K562 (cell line): ENCODE measurements at regions not wholly inside any gene's neighbourhood (a gene's known extent, or its start where the extent isn't known, plus 50 kb on each side); places are given as distances from the start of the nearest gene placed in this dataset.

Experiments
- ATAC-seq: fragments of 200-7000 bp; cut with Tn5 transposase; 3 replicates; pipeline ENCODE4 v1.9.1; 2020; ENCODE audit warnings: moderate library complexity
- BruUV-seq: library from RNA; stranded (reverse); fragments of 400-500 nt; replicated peaks from 2 replicates; lab custom pipeline; 2021; lab: Mats Ljungman, UMichigan
- CTCF ChIA-PET: fragments of 300-600 bp; formaldehyde crosslinking; extraction: SDS; loops from one replicate; lab custom pipeline; 2021; ENCODE audit warnings: low intra/inter-chr PET ratio; lab: Yijun Ruan, JAX
- POLR2A ChIA-PET: fragments of 300-600, 350-650 bp; sonication (Branson Sonifier 250); formaldehyde crosslinking; extraction: SDS; loops from one replicate; lab custom pipeline; 2021; ENCODE audit warnings: antibody characterized with exemption, inconsistent platforms; lab: Yijun Ruan, JAX
- DNase-seq, 4 experiments: peaks; one replicate each; pipeline versions ENCODE4 v3.0.0 to v3.0.0-alpha.2; 2011 to 2018; ENCODE audit warnings: low spot score in 3 of 4, mixed read lengths in 3 of 4; ENCODE audit errors: extremely low read depth in 1 of 4
- FAIRE-seq: peaks from 2 replicates; lab custom pipeline; 2011; peaks lifted over from hg19 to GRCh38; lab: Jason Lieb, UNC
- H2AFZ ChIP-seq: 2 replicates; pipeline ENCODE4 v1.6.0; 2011; ENCODE audit warnings: low read depth, low read length, control low read depth, inconsistent platforms
- H3K27ac ChIP-seq: fragments of 200-600 bp; 3 replicates; pipeline ENCODE4 v1.8.0; 2011; ENCODE audit warnings: low read depth, mild to moderate bottlenecking, control low read depth, inconsistent platforms, low read length, moderate library complexity, mixed read lengths; ENCODE audit errors: extremely low read depth
- H3K27me3 ChIP-seq, 2 experiments: fragments of 300-600 bp in 1 of 2; 2 replicates in 1 of 2; 3 replicates in 1 of 2; pipeline versions ENCODE4 v1.6.0 to v1.8.0; 2011; ENCODE audit warnings: inconsistent platforms in 2 of 2, low read length in 2 of 2, mild to moderate bottlenecking in 1 of 2, mixed read lengths in 1 of 2, moderate library complexity in 1 of 2; ENCODE audit not compliant: control insufficient read depth in 2 of 2, insufficient read depth in 2 of 2
- H3K36me3 ChIP-seq: fragments of 300-600 bp; 3 replicates; pipeline ENCODE4 v1.8.0; 2011; ENCODE audit warnings: mild to moderate bottlenecking, low read length, inconsistent platforms; ENCODE audit not compliant: control insufficient read depth, insufficient read depth
- H3K4me1 ChIP-seq, 2 experiments: fragments of 200-600 bp in 1 of 2; replicated peaks in 1 of 2; 2 replicates in 1 of 2; 3 replicates in 1 of 2; pipeline versions ENCODE4 v1.5.1 to v1.8.0; 2011; ENCODE audit warnings: inconsistent platforms in 2 of 2, low read length in 2 of 2, mild to moderate bottlenecking in 1 of 2, mixed read lengths in 1 of 2, moderate library complexity in 1 of 2; ENCODE audit not compliant: control insufficient read depth in 2 of 2, insufficient read depth in 2 of 2
- H3K4me2 ChIP-seq: 2 replicates; pipeline ENCODE4 v1.6.1; 2011; ENCODE audit warnings: low read length, control low read depth, inconsistent platforms, mixed read lengths; ENCODE audit not compliant: insufficient read depth
- H3K4me3 ChIP-seq: fragments of 200-600 bp; sonication (generic), shearing (Covaris generic); 2 replicates; pipeline ENCODE4 v1.5.1; 2016; ENCODE audit warnings: control low read depth, inconsistent platforms
- H3K79me2 ChIP-seq: fragments of 200-600 bp; 3 replicates; pipeline ENCODE4 v1.8.0; 2011; ENCODE audit warnings: low read length, inconsistent platforms; ENCODE audit not compliant: control insufficient read depth, insufficient read depth
- H3K9ac ChIP-seq, 2 experiments: 2 replicates each; pipeline versions ENCODE4 v1.6.0 to v1.6.1; 2011; ENCODE audit warnings: low read depth in 2 of 2, low read length in 2 of 2, control low read depth in 1 of 2, inconsistent platforms in 1 of 2, mild to moderate bottlenecking in 1 of 2, mixed read lengths in 1 of 2; ENCODE audit not compliant: insufficient read depth in 1 of 2
- H3K9me1 ChIP-seq: one replicate; pipeline ENCODE4 v1.6.0; 2011; ENCODE audit warnings: inconsistent platforms, mild to moderate bottlenecking, low read length, moderate library complexity; ENCODE audit not compliant: control insufficient read depth, insufficient read depth
- H3K9me3 ChIP-seq: replicated peaks from 2 replicates; pipeline ENCODE4 v1.5.1; 2011; ENCODE audit warnings: low read depth, low read length, inconsistent platforms; ENCODE audit not compliant: control insufficient read depth, insufficient read depth
- H4K20me1 ChIP-seq: replicated peaks from 2 replicates; pipeline ENCODE4 v1.6.1; 2011; ENCODE audit warnings: low read length, inconsistent platforms, mixed read lengths; ENCODE audit not compliant: control insufficient read depth, insufficient read depth
- ATF7 ChIP-seq: fragments of 450-650 bp; IDR thresholded peaks from 2 replicates; pipeline ENCODE4 v1.7.1; 2014; ENCODE audit warnings: mild to moderate bottlenecking, moderate library complexity
- BRD4 ChIP-seq: fragments of 200-600 bp; sonication (generic); IDR thresholded peaks from 2 replicates; pipeline ENCODE4 v1.6.1; 2017; ENCODE audit warnings: inconsistent platforms
- CHD2 ChIP-seq: IDR thresholded peaks from 2 replicates; pipeline ENCODE4 v1.6.1; 2011; ENCODE audit warnings: low read depth, low read length
- LEF1 ChIP-seq: fragments of 450-650 bp; IDR thresholded peaks from 2 replicates; pipeline ENCODE4 v1.6.1; 2016; ENCODE audit warnings: mild to moderate bottlenecking
- MED1 ChIP-seq: sonication (generic); formaldehyde crosslinking; IDR thresholded peaks from 2 replicates; pipeline ENCODE4 v1.8.1; 2023; ENCODE audit warnings: missing genetic modification reagents, borderline replicate concordance
- PCBP1 ChIP-seq: fragments of 200-400 bp; formaldehyde crosslinking; IDR thresholded peaks from 2 replicates; pipeline ENCODE4 v1.6.1; 2018; ENCODE audit warnings: mild to moderate bottlenecking, low read depth, low read length; ENCODE audit not compliant: poor library complexity, severe bottlenecking
- PPARD ChIP-seq: fragments of 250-450 bp; sonication (Bioruptor Pico); IDR thresholded peaks from 2 replicates; pipeline ENCODE4 v1.8.0; 2022; ENCODE audit warnings: inconsistent platforms, mild to moderate bottlenecking, moderate library complexity
- SMAD4 ChIP-seq: fragments of 250-450 bp; sonication (Bioruptor Pico); conservative IDR thresholded peaks from 2 replicates; pipeline ENCODE4 v1.8.0; 2021; ENCODE audit warnings: inconsistent platforms, mild to moderate bottlenecking, moderate library complexity
- SRSF3 ChIP-seq: fragments of 200-400 bp; formaldehyde crosslinking; IDR thresholded peaks from 2 replicates; pipeline ENCODE4 v1.6.1; 2016; ENCODE audit warnings: mild to moderate bottlenecking, low read length, moderate library complexity; ENCODE audit not compliant: insufficient read depth
- TAL1 ChIP-seq: fragments of 450-650 bp; IDR thresholded peaks from 2 replicates; pipeline ENCODE4 v1.6.1; 2016; ENCODE audit warnings: mild to moderate bottlenecking
- TBP ChIP-seq: optimal IDR thresholded peaks from 2 replicates; pipeline ENCODE3; 2011; ENCODE audit warnings: low read depth, low read length, improper control_type of control experiment
- ZNF253 ChIP-seq: fragments of 250-450 bp; sonication (Bioruptor Pico); conservative IDR thresholded peaks from 2 replicates; pipeline ENCODE4 v1.6.1; 2021; ENCODE audit warnings: mild to moderate bottlenecking
- ZNF444 ChIP-seq: fragments of 250-450 bp; sonication (Bioruptor Pico); IDR thresholded peaks from 2 replicates; pipeline ENCODE4 v1.4.0; 2020; ENCODE audit warnings: mild to moderate bottlenecking, moderate library complexity
- ZNF445 ChIP-seq: fragments of 250-450 bp; sonication (Bioruptor Pico); IDR thresholded peaks from 2 replicates; pipeline ENCODE4 v1.4.0; 2020; ENCODE audit warnings: low read depth, mild to moderate bottlenecking, moderate library complexity
- ZZZ3 ChIP-seq: fragments of 450-650 bp; IDR thresholded peaks from 2 replicates; pipeline ENCODE4 v1.6.1; 2016; ENCODE audit warnings: antibody characterized with exemption, mild to moderate bottlenecking, moderate library complexity
- WGBS: fragments of 100-300 bp; shearing (Covaris generic); methylation state at CpG from one replicate; pipeline ENCODE4 v1.1.6; 2016; ENCODE audit warnings: low coverage, mixed read lengths; ENCODE audit not compliant: insufficient coverage; ENCODE audit errors: missing lambda C conversion rate; 5-methylcytosine and 5-hydroxymethylcytosine counted together
- in situ Hi-C: fragments of 300-500 bp; cut with MboI; formaldehyde crosslinking; loops from 4 replicates; pipeline ENCODE4 v1.15.0; 2018; ENCODE audit warnings: inconsistent platforms, mixed read lengths
- intact Hi-C: fragments of 100-400 bp; cut with micrococcal nuclease; formaldehyde crosslinking; loops from 2 replicates; pipeline ENCODE4 v1.14.2; 2022
- TF ChIP-seq, protein P1 (sequence below): fragments of 250-450 bp; sonication (Bioruptor Pico); IDR thresholded peaks from 2 replicates; pipeline ENCODE4 v1.8.0; 2022; ENCODE audit warnings: inconsistent platforms
- TF ChIP-seq, protein P2 (sequence below): fragments of 450-650 bp; formaldehyde crosslinking; IDR thresholded peaks from 2 replicates; pipeline ENCODE4 v1.4.0; 2022; ENCODE audit warnings: missing genetic modification characterization
- TF ChIP-seq, protein P3 (sequence below): IDR thresholded peaks from 3 replicates; pipeline ENCODE4 v1.6.1; 2011; ENCODE audit warnings: borderline replicate concordance, mild to moderate bottlenecking, moderate library complexity; ENCODE audit not compliant: insufficient read length; ENCODE audit errors: extremely low read depth

DNA sequence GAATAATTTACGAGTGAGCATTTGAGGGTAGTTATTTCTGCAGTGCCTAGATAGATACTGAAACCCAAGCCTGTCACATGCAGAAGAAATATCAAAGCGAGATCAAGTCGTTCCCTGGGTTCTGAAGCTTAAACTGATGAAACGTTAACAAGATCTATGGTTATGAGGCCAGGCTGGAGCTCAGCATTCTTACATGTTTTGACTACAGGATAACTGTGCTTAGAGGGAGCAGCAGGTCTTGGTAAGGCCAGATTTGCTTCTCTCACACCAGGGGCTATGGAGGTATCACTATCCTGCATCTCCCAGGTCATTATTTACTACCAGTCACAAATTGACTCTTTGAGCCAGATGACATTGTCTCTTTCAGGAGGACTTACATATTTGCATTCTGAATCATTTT is 1401.4 kb upstream of the PRMT6 start (continued):
- TF ChIP-seq PCBP1 = no peak
- TF ChIP-seq SRSF3 = no peak
- TF ChIP-seq, all 486 proteins: peak for 0

DNA sequence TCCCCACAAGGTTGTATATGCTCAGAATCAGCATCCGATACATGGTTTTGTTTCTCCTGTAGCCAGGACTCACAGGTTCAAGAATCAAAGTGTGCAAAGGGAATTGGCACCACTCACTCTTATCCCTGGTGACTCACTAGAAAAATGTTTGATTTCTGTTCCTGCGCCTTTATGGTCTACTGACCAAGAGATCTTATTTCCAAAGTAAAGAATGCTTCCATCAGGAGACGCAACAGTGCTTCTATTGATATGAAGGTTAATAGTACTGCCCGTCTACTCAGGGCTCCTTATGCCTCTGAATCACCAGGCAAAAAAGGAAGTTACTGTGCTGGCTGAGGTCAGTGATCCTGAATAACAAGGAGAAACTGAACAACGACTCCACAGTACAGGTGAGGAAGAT is 1392.0 kb upstream of the PRMT6 start:
- H3K27me3 ChIP-seq = no peaks in the 10 kb centered on the region
- no peaks in the 10 kb centered on the region for H3K9me1 ChIP-seq
- ATAC-seq (no peak), FAIRE-seq (no peak), DNase-seq (no peak)
- in situ Hi-C loops (no loop called here), intact Hi-C loops (no loop called here)
- no peaks in the 10 kb centered on the region for H3K36me3 ChIP-seq
- H2AFZ ChIP-seq = no peak overlapping the region
- H3K9me3 ChIP-seq = no peaks in the 10 kb centered on the region
- no peaks in the 10 kb centered on the region for H3K4me1 ChIP-seq
- H3K79me2 ChIP-seq = no peaks in the 10 kb centered on the region
- POLR2A ChIA-PET = no interaction called here
- no peak overlapping the region for H3K9ac ChIP-seq
- CTCF ChIA-PET = no interaction called here
- no peak overlapping the region for H3K27ac ChIP-seq
- H4K20me1 ChIP-seq = no peaks in the 10 kb centered on the region
- BruUV-seq = no TSS peak
- WGBS = 3% methylated on average over 5 of the region's 5 CpGs
- no peak overlapping the region for H3K4me3 ChIP-seq
- no peak overlapping the region for H3K4me2 ChIP-seq
- TF ChIP-seq CHD2 (no peak), ZNF445 (CRISPR knock-in tag) (no peak), LEF1 (no peak), TAL1 (no peak), ZNF444 (CRISPR knock-in tag) (no peak), ZZZ3 (no peak), ZNF253 (CRISPR knock-in tag) (no peak), PPARD (CRISPR knock-in tag) (no peak), TBP (no peak), BRD4 (no peak), SMAD4 (no peak), ATF7 (no peak), MED1 (CRISPR knock-in tag) (no peak)
- TF ChIP-seq, protein P1, sequence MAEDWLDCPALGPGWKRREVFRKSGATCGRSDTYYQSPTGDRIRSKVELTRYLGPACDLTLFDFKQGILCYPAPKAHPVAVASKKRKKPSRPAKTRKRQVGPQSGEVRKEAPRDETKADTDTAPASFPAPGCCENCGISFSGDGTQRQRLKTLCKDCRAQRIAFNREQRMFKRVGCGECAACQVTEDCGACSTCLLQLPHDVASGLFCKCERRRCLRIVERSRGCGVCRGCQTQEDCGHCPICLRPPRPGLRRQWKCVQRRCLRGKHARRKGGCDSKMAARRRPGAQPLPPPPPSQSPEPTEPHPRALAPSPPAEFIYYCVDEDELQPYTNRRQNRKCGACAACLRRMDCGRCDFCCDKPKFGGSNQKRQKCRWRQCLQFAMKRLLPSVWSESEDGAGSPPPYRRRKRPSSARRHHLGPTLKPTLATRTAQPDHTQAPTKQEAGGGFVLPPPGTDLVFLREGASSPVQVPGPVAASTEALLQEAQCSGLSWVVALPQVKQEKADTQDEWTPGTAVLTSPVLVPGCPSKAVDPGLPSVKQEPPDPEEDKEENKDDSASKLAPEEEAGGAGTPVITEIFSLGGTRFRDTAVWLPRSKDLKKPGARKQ = no peak
- TF ChIP-seq, protein P2, sequence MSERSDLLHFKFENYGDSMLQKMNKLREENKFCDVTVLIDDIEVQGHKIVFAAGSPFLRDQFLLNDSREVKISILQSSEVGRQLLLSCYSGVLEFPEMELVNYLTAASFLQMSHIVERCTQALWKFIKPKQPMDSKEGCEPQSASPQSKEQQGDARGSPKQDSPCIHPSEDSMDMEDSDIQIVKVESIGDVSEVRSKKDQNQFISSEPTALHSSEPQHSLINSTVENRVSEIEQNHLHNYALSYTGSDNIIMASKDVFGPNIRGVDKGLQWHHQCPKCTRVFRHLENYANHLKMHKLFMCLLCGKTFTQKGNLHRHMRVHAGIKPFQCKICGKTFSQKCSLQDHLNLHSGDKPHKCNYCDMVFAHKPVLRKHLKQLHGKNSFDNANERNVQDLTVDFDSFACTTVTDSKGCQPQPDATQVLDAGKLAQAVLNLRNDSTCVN (CRISPR knock-in tag) = no peak
- TF ChIP-seq, protein P3, sequence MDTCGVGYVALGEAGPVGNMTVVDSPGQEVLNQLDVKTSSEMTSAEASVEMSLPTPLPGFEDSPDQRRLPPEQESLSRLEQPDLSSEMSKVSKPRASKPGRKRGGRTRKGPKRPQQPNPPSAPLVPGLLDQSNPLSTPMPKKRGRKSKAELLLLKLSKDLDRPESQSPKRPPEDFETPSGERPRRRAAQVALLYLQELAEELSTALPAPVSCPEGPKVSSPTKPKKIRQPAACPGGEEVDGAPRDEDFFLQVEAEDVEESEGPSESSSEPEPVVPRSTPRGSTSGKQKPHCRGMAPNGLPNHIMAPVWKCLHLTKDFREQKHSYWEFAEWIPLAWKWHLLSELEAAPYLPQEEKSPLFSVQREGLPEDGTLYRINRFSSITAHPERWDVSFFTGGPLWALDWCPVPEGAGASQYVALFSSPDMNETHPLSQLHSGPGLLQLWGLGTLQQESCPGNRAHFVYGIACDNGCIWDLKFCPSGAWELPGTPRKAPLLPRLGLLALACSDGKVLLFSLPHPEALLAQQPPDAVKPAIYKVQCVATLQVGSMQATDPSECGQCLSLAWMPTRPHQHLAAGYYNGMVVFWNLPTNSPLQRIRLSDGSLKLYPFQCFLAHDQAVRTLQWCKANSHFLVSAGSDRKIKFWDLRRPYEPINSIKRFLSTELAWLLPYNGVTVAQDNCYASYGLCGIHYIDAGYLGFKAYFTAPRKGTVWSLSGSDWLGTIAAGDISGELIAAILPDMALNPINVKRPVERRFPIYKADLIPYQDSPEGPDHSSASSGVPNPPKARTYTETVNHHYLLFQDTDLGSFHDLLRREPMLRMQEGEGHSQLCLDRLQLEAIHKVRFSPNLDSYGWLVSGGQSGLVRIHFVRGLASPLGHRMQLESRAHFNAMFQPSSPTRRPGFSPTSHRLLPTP = no peak
